Hepatocyte (in vitro differentiated cells): ENCODE measurements at regions not wholly inside any gene's neighbourhood (a gene's known extent, or its start where the extent isn't known, plus 50 kb on each side); places are given as distances from the start of the nearest gene placed in this dataset.

ENCODE experiments used
- DNase-seq: peaks from one replicate; pipeline ENCODE4 v3.0.0-alpha.2; 2016; ENCODE audit warnings: low spot score
- H2AFZ ChIP-seq: fragments of 200-600 bp; sonication (generic); 2 replicates; pipeline ENCODE4 v1.6.0; 2016; ENCODE audit warnings: antibody characterized with exemption, mild to moderate bottlenecking
- H3K27ac ChIP-seq: fragments of 200-600 bp; sonication (generic); 2 replicates; pipeline ENCODE4 v1.5.1; 2016; ENCODE audit warnings: mild to moderate bottlenecking
- H3K27me3 ChIP-seq: fragments of 200-600 bp; sonication (generic); 2 replicates; pipeline ENCODE4 v1.6.1; 2016
- H3K36me3 ChIP-seq: fragments of 200-600 bp; sonication (generic); replicated peaks from 2 replicates; pipeline ENCODE4 v1.5.1; 2016; ENCODE audit warnings: low read depth; ENCODE audit not compliant: insufficient read depth
- H3K4me1 ChIP-seq: fragments of 200-600 bp; sonication (generic); 2 replicates; pipeline ENCODE4 v1.5.1; 2016; ENCODE audit warnings: mild to moderate bottlenecking, moderate library complexity; ENCODE audit not compliant: insufficient read depth
- H3K4me2 ChIP-seq: fragments of 200-600 bp; sonication (generic); 2 replicates; pipeline ENCODE4 v1.6.0; 2016
- H3K4me3 ChIP-seq: fragments of 200-600 bp; sonication (generic); 2 replicates; pipeline ENCODE4 v1.5.1; 2016; ENCODE audit warnings: mild to moderate bottlenecking
- H3K79me2 ChIP-seq: fragments of 200-600 bp; sonication (generic); 2 replicates; pipeline ENCODE4 v1.6.0; 2017; ENCODE audit warnings: mild to moderate bottlenecking
- H3K9me2 ChIP-seq: fragments of 200-600 bp; sonication (generic); replicated peaks from 2 replicates; pipeline ENCODE4 v1.6.0; 2017; ENCODE audit warnings: mild to moderate bottlenecking; ENCODE audit not compliant: insufficient read depth
- H3K9me3 ChIP-seq: fragments of 200-600 bp; sonication (generic); 2 replicates; pipeline ENCODE4 v1.5.1; 2016; ENCODE audit warnings: low read depth, mild to moderate bottlenecking
- H4K20me1 ChIP-seq: fragments of 200-600 bp; sonication (generic); 2 replicates; pipeline ENCODE4 v1.6.0; 2016; ENCODE audit warnings: mild to moderate bottlenecking; ENCODE audit not compliant: insufficient read depth, poor library complexity, severe bottlenecking
- CTCF ChIP-seq: fragments of 200-600 bp; sonication (generic); IDR thresholded peaks from 2 replicates; pipeline ENCODE4 v1.5.1; 2016; ENCODE audit warnings: antibody characterized with exemption, mild to moderate bottlenecking; ENCODE audit not compliant: poor library complexity
- EZH2 ChIP-seq: fragments of 200-600 bp; sonication (generic); IDR thresholded peaks from 2 replicates; pipeline ENCODE4 v1.6.1; 2016; ENCODE audit warnings: antibody characterized with exemption, mild to moderate bottlenecking, borderline replicate concordance
- EZH2phosphoT487 ChIP-seq: fragments of 200-600 bp; sonication (generic); IDR thresholded peaks from one replicate; pipeline ENCODE4 v1.6.1; 2018; ENCODE audit warnings: antibody characterized with exemption, mild to moderate bottlenecking, low read depth, moderate library complexity; ENCODE audit not compliant: unreplicated experiment, severe bottlenecking
- WGBS: methylation state at CpG from one replicate; pipeline ENCODE4 v1.1.6; 2016; ENCODE audit warnings: low lambda C conversion rate; ENCODE audit errors: missing lambda C conversion rate; 5-methylcytosine and 5-hydroxymethylcytosine counted together

DNA sequence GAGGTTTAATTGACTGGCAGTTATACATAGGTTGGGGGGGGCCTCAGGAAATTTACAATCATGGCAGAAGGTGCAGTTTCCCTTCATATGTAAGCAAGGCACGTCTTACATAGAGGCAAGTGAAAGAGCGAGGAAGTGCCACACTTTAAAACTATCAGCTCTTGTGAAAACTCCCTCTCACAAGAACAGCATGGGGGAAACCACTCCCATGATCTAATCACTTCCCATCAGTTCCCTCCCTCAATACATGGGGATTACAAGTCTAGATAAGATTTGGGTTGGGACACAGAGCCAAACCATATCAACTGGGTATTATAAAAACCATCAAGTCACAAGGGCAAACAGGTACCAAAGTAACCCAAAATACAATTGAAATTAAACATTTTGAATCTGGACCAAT is 182.0 kb upstream of the FAT4 start:
- Histone ChIP-seq H3K9me2 (no peaks in the 10 kb centered on the region), H3K4me3 (no peak overlapping the region), H3K36me3 (no peaks in the 10 kb centered on the region), H3K79me2 (no peaks in the 10 kb centered on the region), H3K27ac (no peak overlapping the region), H3K9me3 (no peaks in the 10 kb centered on the region), H3K27me3 (no peaks in the 10 kb centered on the region), H3K4me2 (no peak overlapping the region), H3K4me1 (no peaks in the 10 kb centered on the region), H4K20me1 (no peaks in the 10 kb centered on the region), H2AFZ (no peak overlapping the region)
- no peak for DNase-seq
- TF ChIP-seq CTCF (no peak), EZH2phosphoT487 (no peak), EZH2 (no peak)
- WGBS, result 84% methylated on average over 2 of the region's 2 CpGs

DNA sequence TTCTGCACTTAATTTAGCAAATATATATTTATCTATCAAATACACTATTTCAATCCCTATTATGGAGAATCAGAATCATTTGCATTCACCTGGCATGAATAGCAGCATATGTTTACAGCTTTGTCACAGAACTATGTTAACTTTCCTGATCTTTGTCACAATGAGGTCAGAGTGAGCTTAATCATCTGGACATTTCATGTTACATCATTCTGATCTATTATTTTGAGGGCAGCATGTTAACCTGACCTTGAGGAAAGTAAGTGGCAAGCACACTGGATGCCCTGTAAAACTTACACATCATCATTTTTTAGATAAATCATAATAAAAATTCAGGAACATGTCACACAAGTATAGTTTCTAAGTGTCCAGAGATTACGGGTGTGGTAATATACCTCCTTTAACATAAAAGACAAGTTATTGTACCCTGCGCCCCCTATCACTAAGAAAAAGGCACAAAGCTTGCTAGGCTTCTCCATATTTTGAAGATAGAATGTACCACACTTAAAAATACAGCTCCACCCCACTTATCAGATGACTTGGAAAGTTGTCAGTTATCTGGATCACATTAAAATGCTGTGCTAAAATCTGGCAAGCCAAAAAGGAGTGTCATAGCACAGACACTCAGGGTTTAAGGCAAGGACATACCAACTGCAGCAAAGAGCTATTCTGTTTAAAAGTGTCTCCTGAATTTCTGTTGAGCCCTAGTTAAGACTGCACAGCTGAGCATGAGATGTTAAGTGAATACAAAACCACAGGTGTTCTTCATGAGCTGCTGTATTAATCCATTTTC is 182.7 kb upstream of the FAT4 start:
- H4K20me1 ChIP-seq, result no peaks in the 10 kb centered on the region
- no peaks in the 10 kb centered on the region for H3K79me2 ChIP-seq
- H3K4me1 ChIP-seq, result no peaks in the 10 kb centered on the region
- H2AFZ ChIP-seq, result no peak overlapping the region
- H3K9me3 ChIP-seq, result no peaks in the 10 kb centered on the region
- H3K9me2 ChIP-seq, result no peaks in the 10 kb centered on the region
- 87% methylated on average over 2 of the region's 2 CpGs for WGBS
- H3K4me2 ChIP-seq, result no peak overlapping the region
- H3K4me3 ChIP-seq, result no peak overlapping the region
- H3K27ac ChIP-seq, result no peak overlapping the region
- no peaks in the 10 kb centered on the region for H3K27me3 ChIP-seq
- TF ChIP-seq EZH2 (no peak), CTCF (no peak), EZH2phosphoT487 (no peak)
- no peak for DNase-seq
- H3K36me3 ChIP-seq, result no peaks in the 10 kb centered on the region

- Histone ChIP-seq H3K9me3 (no peaks in the 10 kb centered on the region), H3K27me3 (no peaks in the 10 kb centered on the region), H3K36me3 (no peaks in the 10 kb centered on the region), H3K79me2 (no peaks in the 10 kb centered on the region), H3K4me2 (no peak overlapping the region), H2AFZ (no peak overlapping the region), H3K9me2 (no peaks in the 10 kb centered on the region), H4K20me1 (no peaks in the 10 kb centered on the region), H3K4me3 (no peak overlapping the region), H3K27ac (no peak overlapping the region), H3K4me1 (no peaks in the 10 kb centered on the region)
- TF ChIP-seq EZH2 (no peak), EZH2phosphoT487 (no peak), CTCF (no peak)
- DNase-seq, result no peak
- 62% methylated on average over 3 of the region's 3 CpGs for WGBS
These were observed 189.5 kb upstream of the FAT4 start for GRCh38 chr4:125125276-125125675.
